Lower lobe of right lung (tissue), 2 donors: ENCODE measurements at regions not wholly inside any gene's neighbourhood (a gene's known extent, or its start where the extent isn't known, plus 50 kb on each side); places are given as distances from the start of the nearest gene placed in this dataset.

Source experiments
- ATAC-seq, 2 donors: fragments of 200-7000 bp; cut with Tn5 transposase; one replicate each; pipeline ENCODE4 v1.9.1; 2020 to 2022; ENCODE audit warnings: mild to moderate bottlenecking in 2 of 2, moderate library complexity in 2 of 2
- DNase-seq: peaks from one replicate; pipeline ENCODE4 v3.0.0-alpha.2; 2020
- H3K27ac ChIP-seq: fragments of 200-600 bp; one replicate; pipeline ENCODE4 v1.8.0; 2022
- H3K27me3 ChIP-seq: fragments of 200-600 bp; one replicate; pipeline ENCODE4 v1.8.0; 2022; ENCODE audit warnings: low read depth
- H3K36me3 ChIP-seq: fragments of 200-600 bp; one replicate; pipeline ENCODE4 v1.8.0; 2022; ENCODE audit warnings: mild to moderate bottlenecking
- H3K4me1 ChIP-seq: fragments of 200-600 bp; one replicate; pipeline ENCODE4 v1.8.0; 2022
- H3K4me3 ChIP-seq: fragments of 200-600 bp; one replicate; pipeline ENCODE4 v1.8.0; 2022; ENCODE audit warnings: mild to moderate bottlenecking
- H3K9me3 ChIP-seq: fragments of 200-600 bp; one replicate; pipeline ENCODE4 v1.8.0; 2022
- intact Hi-C: fragments of 100-400 bp; cut with DNase I; formaldehyde crosslinking; loops from one replicate; pipeline ENCODE4 v1.11.0; 2022
- TF ChIP-seq, protein P1 (sequence below): fragments of 200-600 bp; IDR thresholded peaks from one replicate; pipeline ENCODE4 v1.8.0; 2022; ENCODE audit warnings: antibody characterized with exemption, mild to moderate bottlenecking
- donor health status: DM: no; HTN: yes; CAD: no; lungs with severe emphysema.

DNA sequence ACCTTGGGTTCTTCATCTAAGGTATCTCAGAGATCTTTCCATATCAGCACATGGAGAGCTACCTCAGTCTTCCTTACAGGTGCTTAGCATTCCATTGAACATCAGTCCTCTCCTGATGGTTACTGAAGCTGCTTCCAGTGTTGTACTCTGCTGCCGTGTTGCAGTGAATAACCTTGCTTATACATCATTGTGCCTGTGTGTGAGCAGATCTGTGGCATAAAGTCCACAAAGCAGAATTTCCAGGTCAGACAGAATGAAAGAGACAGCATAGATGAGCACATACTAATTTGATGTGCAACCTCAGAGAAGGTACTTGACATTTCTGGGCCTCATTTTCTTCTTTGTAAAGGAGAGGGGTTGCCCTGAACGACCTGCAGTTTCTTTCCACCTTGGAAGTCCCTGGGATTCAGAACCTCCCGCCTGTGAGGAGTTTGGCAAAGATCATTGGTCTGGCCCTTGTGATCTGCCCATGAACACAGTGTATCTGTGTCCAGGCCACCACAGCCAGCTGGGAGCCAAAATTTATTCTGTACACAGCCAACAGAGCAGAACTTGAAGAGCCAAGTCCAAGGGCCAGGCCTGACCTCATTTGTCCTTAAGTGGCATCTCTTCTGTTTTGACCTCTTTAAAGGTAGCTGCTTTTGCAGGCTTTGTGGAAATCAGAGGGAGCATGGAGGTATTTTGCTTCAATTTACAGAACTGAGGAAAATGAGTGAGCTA lies 57.2 kb upstream of the SLC7A14 start:
- Histone ChIP-seq H3K27ac (no peak overlapping the region), H3K27me3 (no peaks in the 10 kb centered on the region), H3K4me3 (no peak overlapping the region), H3K4me1 (no peaks in the 10 kb centered on the region), H3K9me3 (no peaks in the 10 kb centered on the region), H3K36me3 (no peaks in the 10 kb centered on the region)
- intact Hi-C loops, result no loop called here
- no peak for DNase-seq
- ATAC-seq, result peak in 1 of 2 donors; percentile 38
- TF ChIP-seq, protein P1, sequence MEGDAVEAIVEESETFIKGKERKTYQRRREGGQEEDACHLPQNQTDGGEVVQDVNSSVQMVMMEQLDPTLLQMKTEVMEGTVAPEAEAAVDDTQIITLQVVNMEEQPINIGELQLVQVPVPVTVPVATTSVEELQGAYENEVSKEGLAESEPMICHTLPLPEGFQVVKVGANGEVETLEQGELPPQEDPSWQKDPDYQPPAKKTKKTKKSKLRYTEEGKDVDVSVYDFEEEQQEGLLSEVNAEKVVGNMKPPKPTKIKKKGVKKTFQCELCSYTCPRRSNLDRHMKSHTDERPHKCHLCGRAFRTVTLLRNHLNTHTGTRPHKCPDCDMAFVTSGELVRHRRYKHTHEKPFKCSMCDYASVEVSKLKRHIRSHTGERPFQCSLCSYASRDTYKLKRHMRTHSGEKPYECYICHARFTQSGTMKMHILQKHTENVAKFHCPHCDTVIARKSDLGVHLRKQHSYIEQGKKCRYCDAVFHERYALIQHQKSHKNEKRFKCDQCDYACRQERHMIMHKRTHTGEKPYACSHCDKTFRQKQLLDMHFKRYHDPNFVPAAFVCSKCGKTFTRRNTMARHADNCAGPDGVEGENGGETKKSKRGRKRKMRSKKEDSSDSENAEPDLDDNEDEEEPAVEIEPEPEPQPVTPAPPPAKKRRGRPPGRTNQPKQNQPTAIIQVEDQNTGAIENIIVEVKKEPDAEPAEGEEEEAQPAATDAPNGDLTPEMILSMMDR, result no peak

DNA sequence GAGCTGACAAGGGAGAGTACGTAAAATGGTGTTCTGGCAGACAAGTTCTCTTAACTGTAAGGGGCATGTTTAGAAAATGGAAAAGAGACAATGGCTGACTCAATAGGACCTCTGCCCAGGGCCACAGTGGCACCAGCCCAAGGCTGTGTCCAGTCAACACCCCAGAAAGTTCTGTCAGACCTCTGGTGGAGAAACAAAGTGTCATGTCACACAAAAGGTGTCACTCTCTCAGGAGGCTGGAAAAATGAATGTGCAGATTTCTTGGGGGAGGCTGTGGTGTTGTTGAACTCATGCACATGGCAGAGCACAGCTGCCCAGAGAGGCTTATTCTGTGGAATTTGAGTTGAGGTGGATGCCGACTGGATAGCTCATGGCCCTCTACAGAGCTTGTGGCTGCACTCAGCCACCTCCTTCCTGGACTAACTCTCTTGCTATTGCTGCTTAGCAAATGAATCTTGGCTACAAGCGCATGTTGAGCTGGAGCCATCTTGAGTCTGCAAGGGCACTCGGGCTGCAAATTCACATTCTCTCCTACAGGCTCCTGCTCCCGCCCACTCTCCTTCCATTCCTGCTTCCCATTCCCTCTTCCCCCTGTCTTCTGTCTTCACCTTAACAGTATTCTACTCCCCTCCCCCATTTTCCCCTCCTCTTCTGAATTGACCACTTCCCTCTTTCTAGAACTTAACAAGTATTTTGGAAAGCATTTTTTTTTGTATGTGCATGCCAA lies 55.8 kb upstream of the SLC7A14 start:
- H3K36me3 ChIP-seq, result no peaks in the 10 kb centered on the region
- DNase-seq (no peak), ATAC-seq (peak in 1 of 2 donors; percentile 23)
- TF ChIP-seq, protein P1, result no peak
- no peaks in the 10 kb centered on the region for H3K27me3 ChIP-seq
- no peak overlapping the region for H3K27ac ChIP-seq
- no peaks in the 10 kb centered on the region for H3K9me3 ChIP-seq
- intact Hi-C loops, result no loop called here
- no peak overlapping the region for H3K4me3 ChIP-seq
- H3K4me1 ChIP-seq, result no peaks in the 10 kb centered on the region

DNA sequence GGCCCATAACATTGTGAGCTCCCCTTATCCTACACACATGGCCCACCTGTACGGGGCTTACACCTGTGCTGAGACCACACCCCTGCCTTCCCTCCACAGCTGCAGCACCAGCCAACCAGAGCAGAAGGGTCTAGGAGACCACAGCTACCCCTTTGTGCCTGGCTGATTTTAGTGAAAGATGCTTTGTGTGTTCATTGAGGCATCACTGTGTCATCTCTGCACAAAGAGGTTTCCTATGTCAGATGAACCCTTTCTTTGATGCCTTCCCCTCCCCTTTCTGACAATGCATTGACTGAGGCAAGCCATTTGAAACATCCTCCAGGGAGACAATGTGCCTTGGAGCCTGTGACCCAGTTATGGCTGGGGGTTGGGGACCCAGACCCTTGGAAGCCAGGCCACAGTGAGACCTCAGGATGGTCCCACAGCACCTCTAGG lies 54.9 kb upstream of the SLC7A14 start:
- ATAC-seq, result no peak
- H3K4me1 ChIP-seq, result no peaks in the 10 kb centered on the region
- TF ChIP-seq, protein P1, result no peak

DNA sequence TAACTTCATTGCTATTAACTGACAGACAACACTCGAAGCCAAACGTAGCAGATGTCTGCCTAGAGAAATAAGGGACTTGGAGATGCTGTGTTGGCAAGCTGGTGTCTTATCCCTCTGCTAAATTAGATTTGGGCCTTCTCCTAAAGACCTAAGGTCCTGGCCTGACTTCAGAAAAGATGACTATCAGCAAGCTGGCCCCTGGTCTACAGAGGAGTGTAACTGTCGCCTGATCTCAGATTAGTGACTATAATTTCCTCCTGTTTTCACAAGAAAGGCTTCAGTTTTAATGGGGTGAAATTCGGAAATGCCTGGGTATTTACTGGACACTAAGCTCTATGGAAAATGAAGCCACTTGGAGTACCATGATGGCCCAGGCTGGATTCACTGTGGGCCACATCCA lies 53.1 kb upstream of the SLC7A14 start:
- TF ChIP-seq, protein P1, result no peak
- no peak overlapping the region for H3K27ac ChIP-seq
- no peaks in the 10 kb centered on the region for H3K27me3 ChIP-seq
- ATAC-seq (no peak), DNase-seq (no peak)
- H3K9me3 ChIP-seq, result no peaks in the 10 kb centered on the region
- H3K4me3 ChIP-seq, result no peak overlapping the region
- no peaks in the 10 kb centered on the region for H3K4me1 ChIP-seq
- intact Hi-C loops, result no loop called here
- no peaks in the 10 kb centered on the region for H3K36me3 ChIP-seq

More for the DNA sequence above, 54.9 kb upstream of the SLC7A14 start:
- Histone ChIP-seq H3K9me3 (no peaks in the 10 kb centered on the region), H3K27ac (no peak overlapping the region), H3K4me3 (no peak overlapping the region), H3K27me3 (no peaks in the 10 kb centered on the region), H3K36me3 (no peaks in the 10 kb centered on the region)
- no peak for DNase-seq
- intact Hi-C loops, result no loop called here

DNA sequence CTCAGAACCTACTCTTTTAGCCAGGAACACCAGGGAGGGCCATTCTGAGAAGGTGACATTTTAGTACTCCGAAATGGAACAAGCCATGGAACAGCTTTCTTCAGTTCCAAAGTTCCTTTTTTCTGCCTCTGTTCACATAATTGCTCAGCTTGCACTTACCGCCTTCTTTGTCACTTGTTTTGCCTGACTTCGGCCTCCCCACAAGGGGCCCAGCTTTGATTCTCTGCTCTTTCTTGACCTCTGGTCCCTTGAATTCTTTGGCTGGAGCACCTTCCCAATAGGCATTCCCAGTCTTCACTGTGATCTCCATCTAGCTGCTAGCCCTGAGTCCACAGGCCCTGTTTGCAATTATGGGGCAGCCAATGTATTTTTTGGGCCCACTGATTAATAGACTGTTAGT lies 51.4 kb upstream of the SLC7A14 start:
- Histone ChIP-seq H3K4me1 (no peaks in the 10 kb centered on the region), H3K27ac (no peak overlapping the region), H3K9me3 (no peaks in the 10 kb centered on the region), H3K27me3 (no peaks in the 10 kb centered on the region), H3K4me3 (no peak overlapping the region), H3K36me3 (no peaks in the 10 kb centered on the region)
- ATAC-seq (no peak), DNase-seq (no peak)
- intact Hi-C loops, result no loop called here
- TF ChIP-seq, protein P1, result no peak
